WI38 (cell line): ENCODE measurements at regions not wholly inside any gene's neighbourhood (a gene's known extent, or its start where the extent isn't known, plus 50 kb on each side); places are given as distances from the start of the nearest gene placed in this dataset.

ENCODE experiments used
- H3K4me3 ChIP-seq: 2 replicates; pipeline ENCODE4 v1.5.1; 2011; ENCODE audit warnings: low read depth, mild to moderate bottlenecking, control low read depth, low read length
- TF ChIP-seq, protein P1 (sequence below): IDR thresholded peaks from 2 replicates; pipeline ENCODE4 v1.5.1; 2012; ENCODE audit warnings: low read depth, mild to moderate bottlenecking, control low read depth, low read length

DNA sequence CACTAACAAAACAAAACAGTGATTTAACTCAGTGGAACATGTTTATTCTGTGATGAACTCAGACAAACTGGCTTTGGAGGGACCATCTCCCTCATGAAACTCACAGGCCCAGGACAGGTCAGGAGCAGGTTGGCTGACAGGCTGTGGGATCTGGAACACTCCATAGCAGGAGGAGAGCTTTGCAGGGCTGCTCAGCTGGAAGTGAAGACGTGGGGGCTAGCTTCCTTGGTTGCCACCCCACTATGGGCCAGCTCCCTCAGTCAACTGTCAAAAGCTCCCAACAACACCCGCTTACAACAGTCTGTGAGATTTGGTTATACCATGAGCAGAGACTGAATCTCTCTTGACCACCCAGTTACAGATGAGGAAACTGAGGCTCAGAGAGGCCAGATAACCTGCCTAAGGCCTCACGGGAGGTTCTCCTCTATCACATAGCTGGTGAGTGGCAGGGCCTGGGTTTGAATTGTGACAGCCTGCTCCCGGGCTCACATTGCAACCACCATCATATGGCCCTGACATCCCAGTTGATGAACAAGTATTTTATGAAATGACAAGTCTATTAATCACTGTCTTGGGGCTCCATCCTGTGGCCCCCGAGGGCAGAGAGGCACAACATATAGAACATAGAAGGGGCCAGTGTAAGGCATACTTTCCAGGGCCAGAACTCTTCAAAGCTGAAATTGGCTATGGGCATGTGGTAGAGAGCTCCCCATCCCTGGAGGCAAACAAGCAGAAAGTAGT lies 473.4 kb downstream of the MN1 start:
- TF ChIP-seq, protein P1, sequence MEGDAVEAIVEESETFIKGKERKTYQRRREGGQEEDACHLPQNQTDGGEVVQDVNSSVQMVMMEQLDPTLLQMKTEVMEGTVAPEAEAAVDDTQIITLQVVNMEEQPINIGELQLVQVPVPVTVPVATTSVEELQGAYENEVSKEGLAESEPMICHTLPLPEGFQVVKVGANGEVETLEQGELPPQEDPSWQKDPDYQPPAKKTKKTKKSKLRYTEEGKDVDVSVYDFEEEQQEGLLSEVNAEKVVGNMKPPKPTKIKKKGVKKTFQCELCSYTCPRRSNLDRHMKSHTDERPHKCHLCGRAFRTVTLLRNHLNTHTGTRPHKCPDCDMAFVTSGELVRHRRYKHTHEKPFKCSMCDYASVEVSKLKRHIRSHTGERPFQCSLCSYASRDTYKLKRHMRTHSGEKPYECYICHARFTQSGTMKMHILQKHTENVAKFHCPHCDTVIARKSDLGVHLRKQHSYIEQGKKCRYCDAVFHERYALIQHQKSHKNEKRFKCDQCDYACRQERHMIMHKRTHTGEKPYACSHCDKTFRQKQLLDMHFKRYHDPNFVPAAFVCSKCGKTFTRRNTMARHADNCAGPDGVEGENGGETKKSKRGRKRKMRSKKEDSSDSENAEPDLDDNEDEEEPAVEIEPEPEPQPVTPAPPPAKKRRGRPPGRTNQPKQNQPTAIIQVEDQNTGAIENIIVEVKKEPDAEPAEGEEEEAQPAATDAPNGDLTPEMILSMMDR, result no peak
- H3K4me3 ChIP-seq, result no peak overlapping the region

GRCh38 chr22:27329131-27329850 lies 472.3 kb downstream of the MN1 start:
- TF ChIP-seq, protein P1, result no peak
- no peak overlapping the region for H3K4me3 ChIP-seq

DNA sequence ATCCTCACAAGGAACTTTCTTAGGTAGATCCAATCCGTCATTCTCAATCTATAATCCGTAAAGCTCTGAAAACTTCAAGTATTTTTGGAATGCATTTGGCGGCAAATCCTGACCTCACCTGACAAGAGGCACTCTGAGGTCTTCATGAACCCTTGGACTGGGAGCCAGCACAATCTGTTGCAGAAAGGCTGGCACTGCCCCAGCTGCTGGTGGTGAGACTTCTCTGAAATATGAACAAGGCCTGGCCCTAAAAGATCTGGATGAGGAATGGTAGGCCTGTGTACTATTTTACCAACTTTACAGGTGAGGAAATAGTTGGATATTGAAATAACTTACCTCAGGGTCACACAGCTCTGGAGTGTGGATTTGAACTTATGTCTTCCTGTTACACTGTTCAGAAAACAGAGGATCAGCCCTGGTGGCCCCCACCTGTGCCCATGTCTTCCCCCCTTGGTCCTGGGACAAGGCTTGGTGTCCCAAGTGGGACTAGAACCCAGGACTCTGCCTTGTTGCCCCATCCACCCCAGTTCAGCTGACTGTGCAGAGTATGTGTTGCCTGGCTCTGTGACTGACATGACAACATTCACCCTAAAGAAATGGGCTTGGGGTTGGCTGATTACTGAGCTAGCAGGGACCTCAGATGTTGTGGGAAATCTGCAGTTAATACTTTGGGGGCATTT lies 471.4 kb downstream of the MN1 start:
- H3K4me3 ChIP-seq, result no peak overlapping the region
- TF ChIP-seq, protein P1, result no peak

- TF ChIP-seq, protein P1, result no peak
- no peak overlapping the region for H3K4me3 ChIP-seq
Observed at GRCh38 chr22:27331526-27332281, 469.9 kb downstream of the MN1 start.

DNA sequence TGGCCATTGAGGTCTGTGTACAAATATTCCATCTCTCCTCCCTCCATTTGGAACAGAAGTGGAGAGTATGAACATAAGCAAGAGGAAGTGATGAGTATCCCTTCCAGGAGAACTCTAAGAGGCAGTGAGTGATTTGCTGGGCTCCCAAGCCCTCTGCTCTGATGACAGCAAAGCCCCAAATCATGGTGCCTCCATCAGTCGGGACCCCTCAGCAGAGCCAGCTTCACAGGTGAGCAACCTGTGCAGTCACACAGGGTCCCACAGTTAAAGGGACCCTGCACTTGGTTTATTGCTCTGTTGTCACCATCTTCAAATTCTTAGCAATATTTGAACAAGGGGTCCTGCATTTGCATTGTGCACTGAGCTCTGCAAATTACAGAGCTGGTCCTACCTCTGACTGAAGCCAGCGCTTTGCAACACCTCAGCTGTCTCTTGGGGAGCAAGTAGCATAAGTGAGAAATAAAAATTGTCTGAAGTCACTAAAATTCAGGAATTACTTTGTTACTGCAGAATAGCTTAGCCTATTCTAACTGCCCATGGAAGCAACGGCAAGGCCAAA lies 466.4 kb downstream of the MN1 start:
- no peak overlapping the region for H3K4me3 ChIP-seq
- TF ChIP-seq, protein P1, result no peak

DNA sequence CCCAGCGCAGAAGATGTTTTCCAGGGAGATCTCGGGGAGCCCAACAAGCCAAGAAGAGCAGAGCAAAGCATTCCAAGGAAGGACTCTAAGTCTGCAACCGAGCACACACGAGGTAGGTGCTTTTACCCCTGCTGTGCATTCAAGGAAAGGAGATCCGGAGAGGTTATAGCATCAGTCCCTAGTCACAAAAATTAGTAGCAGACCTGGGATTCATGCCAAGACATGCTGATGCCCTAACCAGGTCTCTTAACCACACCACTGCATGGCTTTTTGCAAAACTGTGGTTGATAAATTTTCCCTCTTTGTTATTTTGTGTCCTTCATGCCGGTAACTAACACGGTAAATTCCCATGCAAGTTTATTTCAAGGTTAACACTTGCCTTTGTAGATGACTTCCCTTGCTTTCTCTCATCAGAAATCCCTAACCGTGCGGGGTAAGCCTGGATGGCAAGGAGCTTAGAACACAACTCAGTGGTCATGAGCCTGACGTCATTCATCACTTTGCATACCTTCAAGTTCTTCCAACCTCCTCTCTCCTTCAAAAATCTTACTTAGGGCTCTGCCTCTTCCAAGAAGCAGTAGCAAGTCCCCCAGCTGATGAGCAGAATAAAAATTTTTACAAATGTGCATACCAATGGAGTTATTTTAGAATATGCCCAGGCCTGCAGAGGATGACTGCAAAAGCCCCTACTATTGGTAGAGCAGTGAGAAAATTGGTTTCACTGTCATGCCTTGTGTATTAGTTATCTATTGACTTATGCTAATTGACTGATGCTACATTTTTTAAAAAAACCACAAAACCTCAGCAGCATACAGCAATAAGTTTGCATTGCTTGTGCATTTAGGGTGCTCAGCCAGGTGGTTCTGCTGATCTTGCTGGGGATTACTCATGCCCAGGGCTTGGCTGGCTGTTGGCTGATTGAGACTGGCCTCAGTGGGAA lies 465.1 kb downstream of the MN1 start:
- TF ChIP-seq, protein P1, result no peak
- no peak overlapping the region for H3K4me3 ChIP-seq
